ENCODE measurements at regions not wholly inside any gene's neighbourhood (a gene's known extent, or its start where the extent isn't known, plus 50 kb on each side); places are given as distances from the start of the nearest gene placed in this dataset.

GRCh38 chr2:8174641-8175257 lies 507.1 kb upstream of the ID2 start:
- Histone ChIP-seq H3K27ac (ENCODE audit: low read length) (no peak overlapping the region), H3K4me3 (ENCODE audit: low read length) (no peak overlapping the region), H3K27me3 (ENCODE audit: control insufficient read depth, insufficient read depth, low read length) (no peaks in the 10 kb centered on the region), H3K4me1 (ENCODE audit: control insufficient read depth, insufficient read depth, low read length) (no peaks in the 10 kb centered on the region), H3K36me3 (ENCODE audit: control insufficient read depth, insufficient read depth, low read length) (no peaks in the 10 kb centered on the region), H3K9me3 (ENCODE audit: control insufficient read depth, insufficient read depth, low read length) (no peaks in the 10 kb centered on the region)
- DNase-seq (ENCODE audit: low read depth, low spot score): no peak
- WGBS (ENCODE audit: insufficient coverage, insufficient read length): no CpG with 5 or more reads among the region's 6 CpGs

GRCh38 chr2:8176887-8177286 lies 505.0 kb upstream of the ID2 start:
- Histone ChIP-seq H3K27ac (ENCODE audit: low read length) (no peak overlapping the region), H3K4me1 (ENCODE audit: control insufficient read depth, insufficient read depth, low read length) (no peaks in the 10 kb centered on the region), H3K27me3 (ENCODE audit: control insufficient read depth, insufficient read depth, low read length) (no peaks in the 10 kb centered on the region), H3K9me3 (ENCODE audit: control insufficient read depth, insufficient read depth, low read length) (no peaks in the 10 kb centered on the region), H3K4me3 (ENCODE audit: low read length) (no peak overlapping the region), H3K36me3 (ENCODE audit: control insufficient read depth, insufficient read depth, low read length) (no peaks in the 10 kb centered on the region)
- WGBS (ENCODE audit: insufficient coverage, insufficient read length): no CpG with 5 or more reads among the region's 2 CpGs
- DNase-seq (ENCODE audit: low read depth, low spot score): no peak

- Histone ChIP-seq H3K9me3 (ENCODE audit: control insufficient read depth, insufficient read depth, low read length) (no peaks in the 10 kb centered on the region), H3K27ac (ENCODE audit: low read length) (no peak overlapping the region), H3K4me3 (ENCODE audit: low read length) (no peak overlapping the region), H3K36me3 (ENCODE audit: control insufficient read depth, insufficient read depth, low read length) (no peaks in the 10 kb centered on the region), H3K27me3 (ENCODE audit: control insufficient read depth, insufficient read depth, low read length) (no peaks in the 10 kb centered on the region), H3K4me1 (ENCODE audit: control insufficient read depth, insufficient read depth, low read length) (no peaks in the 10 kb centered on the region)
- no CpG with 5 or more reads among the region's 2 CpGs for WGBS (ENCODE audit: insufficient coverage, insufficient read length)
- DNase-seq (ENCODE audit: low read depth, low spot score): no peak
Observed at GRCh38 chr2:8177566-8177965, 504.3 kb upstream of the ID2 start.

- Histone ChIP-seq H3K27ac (ENCODE audit: low read length) (no peak overlapping the region), H3K4me3 (ENCODE audit: low read length) (no peak overlapping the region), H3K4me1 (ENCODE audit: control insufficient read depth, insufficient read depth, low read length) (no peaks in the 10 kb centered on the region), H3K27me3 (ENCODE audit: control insufficient read depth, insufficient read depth, low read length) (no peaks in the 10 kb centered on the region), H3K36me3 (ENCODE audit: control insufficient read depth, insufficient read depth, low read length) (no peaks in the 10 kb centered on the region), H3K9me3 (ENCODE audit: control insufficient read depth, insufficient read depth, low read length) (no peaks in the 10 kb centered on the region)
- WGBS (ENCODE audit: insufficient coverage, insufficient read length): no CpG with 5 or more reads among the region's 7 CpGs
- no peak for DNase-seq (ENCODE audit: low read depth, low spot score)
Observed at GRCh38 chr2:8178911-8179310, 502.9 kb upstream of the ID2 start.

- no CpG with 5 or more reads among the region's 6 CpGs for WGBS (ENCODE audit: insufficient coverage, insufficient read length)
- no peak overlapping the region for H3K27ac ChIP-seq (ENCODE audit: low read length)
- DNase-seq (ENCODE audit: low read depth, low spot score): no peak
- H3K27me3 ChIP-seq (ENCODE audit: control insufficient read depth, insufficient read depth, low read length): no peaks in the 10 kb centered on the region
- no peak overlapping the region for H3K4me3 ChIP-seq (ENCODE audit: low read length)
- no peaks in the 10 kb centered on the region for H3K36me3 ChIP-seq (ENCODE audit: control insufficient read depth, insufficient read depth, low read length)
- H3K9me3 ChIP-seq (ENCODE audit: control insufficient read depth, insufficient read depth, low read length): no peaks in the 10 kb centered on the region
- peaks cover 5% of the 10 kb centered on the region; the same call in 1 of the 2 replicates for H3K4me1 ChIP-seq (ENCODE audit: control insufficient read depth, insufficient read depth, low read length)
Observed at GRCh38 chr2:8189316-8189715, 492.5 kb upstream of the ID2 start.

- H3K4me3 ChIP-seq (ENCODE audit: low read length): no peak overlapping the region
- no peaks in the 10 kb centered on the region for H3K27me3 ChIP-seq (ENCODE audit: control insufficient read depth, insufficient read depth, low read length)
- DNase-seq (ENCODE audit: low read depth, low spot score): no peak
- WGBS (ENCODE audit: insufficient coverage, insufficient read length): no CpG with 5 or more reads among the region's 1 CpG
- H3K4me1 ChIP-seq (ENCODE audit: control insufficient read depth, insufficient read depth, low read length): peaks cover 5% of the 10 kb centered on the region; the same call in 1 of the 2 replicates
- no peaks in the 10 kb centered on the region for H3K9me3 ChIP-seq (ENCODE audit: control insufficient read depth, insufficient read depth, low read length)
- no peaks in the 10 kb centered on the region for H3K36me3 ChIP-seq (ENCODE audit: control insufficient read depth, insufficient read depth, low read length)
- H3K27ac ChIP-seq (ENCODE audit: low read length): no peak overlapping the region
Observed at GRCh38 chr2:8190279-8190678, 491.6 kb upstream of the ID2 start.

GRCh38 chr2:8191427-8191826 lies 490.4 kb upstream of the ID2 start:
- Histone ChIP-seq H3K9me3 (ENCODE audit: control insufficient read depth, insufficient read depth, low read length) (no peaks in the 10 kb centered on the region), H3K36me3 (ENCODE audit: control insufficient read depth, insufficient read depth, low read length) (no peaks in the 10 kb centered on the region), H3K4me1 (ENCODE audit: control insufficient read depth, insufficient read depth, low read length) (peaks cover 5% of the 10 kb centered on the region; the same call in 1 of the 2 replicates), H3K27me3 (ENCODE audit: control insufficient read depth, insufficient read depth, low read length) (no peaks in the 10 kb centered on the region), H3K4me3 (ENCODE audit: low read length) (no peak overlapping the region), H3K27ac (ENCODE audit: low read length) (no peak overlapping the region)
- DNase-seq (ENCODE audit: low read depth, low spot score): no peak
- 100% methylated on average over 3 of the region's 4 CpGs for WGBS (ENCODE audit: insufficient coverage, insufficient read length)

GRCh38 chr2:8193146-8193545 lies 488.7 kb upstream of the ID2 start:
- H3K9me3 ChIP-seq (ENCODE audit: control insufficient read depth, insufficient read depth, low read length): no peaks in the 10 kb centered on the region
- H3K27me3 ChIP-seq (ENCODE audit: control insufficient read depth, insufficient read depth, low read length): no peaks in the 10 kb centered on the region
- peaks cover 5% of the 10 kb centered on the region; the same call in 1 of the 2 replicates for H3K4me1 ChIP-seq (ENCODE audit: control insufficient read depth, insufficient read depth, low read length)
- no peak overlapping the region for H3K4me3 ChIP-seq (ENCODE audit: low read length)
- no CpG with 5 or more reads among the region's 2 CpGs for WGBS (ENCODE audit: insufficient coverage, insufficient read length)
- no peak overlapping the region for H3K27ac ChIP-seq (ENCODE audit: low read length)
- no peaks in the 10 kb centered on the region for H3K36me3 ChIP-seq (ENCODE audit: control insufficient read depth, insufficient read depth, low read length)
- no peak for DNase-seq (ENCODE audit: low read depth, low spot score)

- no peak overlapping the region for H3K27ac ChIP-seq (ENCODE audit: low read length)
- H3K4me3 ChIP-seq (ENCODE audit: low read length): no peak overlapping the region
- no peaks in the 10 kb centered on the region for H3K9me3 ChIP-seq (ENCODE audit: control insufficient read depth, insufficient read depth, low read length)
- H3K4me1 ChIP-seq (ENCODE audit: control insufficient read depth, insufficient read depth, low read length): peaks cover 5% of the 10 kb centered on the region; the same call in 1 of the 2 replicates
- no CpG with 5 or more reads among the region's 15 CpGs for WGBS (ENCODE audit: insufficient coverage, insufficient read length)
- no peaks in the 10 kb centered on the region for H3K27me3 ChIP-seq (ENCODE audit: control insufficient read depth, insufficient read depth, low read length)
- H3K36me3 ChIP-seq (ENCODE audit: control insufficient read depth, insufficient read depth, low read length): no peaks in the 10 kb centered on the region
- peak; percentile 43 for DNase-seq (ENCODE audit: low read depth, low spot score)
Observed at GRCh38 chr2:8193686-8194615, 487.9 kb upstream of the ID2 start.

- DNase-seq (ENCODE audit: low read depth, low spot score): no peak
- no peak overlapping the region for H3K4me3 ChIP-seq (ENCODE audit: low read length)
- H3K9me3 ChIP-seq (ENCODE audit: control insufficient read depth, insufficient read depth, low read length): no peaks in the 10 kb centered on the region
- no peaks in the 10 kb centered on the region for H3K36me3 ChIP-seq (ENCODE audit: control insufficient read depth, insufficient read depth, low read length)
- no peak overlapping the region for H3K27ac ChIP-seq (ENCODE audit: low read length)
- no peaks in the 10 kb centered on the region for H3K27me3 ChIP-seq (ENCODE audit: control insufficient read depth, insufficient read depth, low read length)
- no CpG with 5 or more reads among the region's 1 CpG for WGBS (ENCODE audit: insufficient coverage, insufficient read length)
- peaks cover 5% of the 10 kb centered on the region; the same call in 1 of the 2 replicates for H3K4me1 ChIP-seq (ENCODE audit: control insufficient read depth, insufficient read depth, low read length)
Observed at GRCh38 chr2:8195784-8196183, 486.1 kb upstream of the ID2 start.

Measured in iPS DF 6.9 (cell line).